GM12873 (cell line): ENCODE measurements at regions not wholly inside any gene's neighbourhood (a gene's known extent, or its start where the extent isn't known, plus 50 kb on each side); places are given as distances from the start of the nearest gene placed in this dataset.

Source experiments
- TF ChIP-seq, protein P1 (sequence below): IDR thresholded peaks from 2 replicates; pipeline ENCODE4 v1.5.1; 2012; ENCODE audit warnings: low read depth, mild to moderate bottlenecking, moderate library complexity, low read length, control low read depth; ENCODE audit not compliant: insufficient read depth; ENCODE audit errors: missing control alignments

DNA sequence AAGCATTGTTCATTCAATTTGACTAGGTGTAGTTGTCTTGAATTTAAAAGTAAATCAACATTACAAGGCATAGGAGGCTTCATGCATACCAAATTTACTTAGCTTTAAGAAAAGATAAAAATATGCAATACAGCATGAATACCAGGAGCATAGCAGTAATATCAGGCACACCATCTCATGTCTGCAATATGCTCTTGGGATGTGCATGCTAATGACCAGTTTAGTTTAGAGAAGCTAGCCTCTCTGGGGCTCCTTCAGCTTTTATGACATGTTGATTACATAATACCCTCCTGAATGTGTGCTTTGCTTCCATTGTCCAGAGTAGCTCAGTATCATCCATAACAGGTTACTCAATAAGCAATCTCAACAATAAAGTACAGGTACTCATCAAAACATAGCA lies 497.2 kb downstream of the FLRT2 start:
- TF ChIP-seq, protein P1, sequence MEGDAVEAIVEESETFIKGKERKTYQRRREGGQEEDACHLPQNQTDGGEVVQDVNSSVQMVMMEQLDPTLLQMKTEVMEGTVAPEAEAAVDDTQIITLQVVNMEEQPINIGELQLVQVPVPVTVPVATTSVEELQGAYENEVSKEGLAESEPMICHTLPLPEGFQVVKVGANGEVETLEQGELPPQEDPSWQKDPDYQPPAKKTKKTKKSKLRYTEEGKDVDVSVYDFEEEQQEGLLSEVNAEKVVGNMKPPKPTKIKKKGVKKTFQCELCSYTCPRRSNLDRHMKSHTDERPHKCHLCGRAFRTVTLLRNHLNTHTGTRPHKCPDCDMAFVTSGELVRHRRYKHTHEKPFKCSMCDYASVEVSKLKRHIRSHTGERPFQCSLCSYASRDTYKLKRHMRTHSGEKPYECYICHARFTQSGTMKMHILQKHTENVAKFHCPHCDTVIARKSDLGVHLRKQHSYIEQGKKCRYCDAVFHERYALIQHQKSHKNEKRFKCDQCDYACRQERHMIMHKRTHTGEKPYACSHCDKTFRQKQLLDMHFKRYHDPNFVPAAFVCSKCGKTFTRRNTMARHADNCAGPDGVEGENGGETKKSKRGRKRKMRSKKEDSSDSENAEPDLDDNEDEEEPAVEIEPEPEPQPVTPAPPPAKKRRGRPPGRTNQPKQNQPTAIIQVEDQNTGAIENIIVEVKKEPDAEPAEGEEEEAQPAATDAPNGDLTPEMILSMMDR, result no peak

DNA sequence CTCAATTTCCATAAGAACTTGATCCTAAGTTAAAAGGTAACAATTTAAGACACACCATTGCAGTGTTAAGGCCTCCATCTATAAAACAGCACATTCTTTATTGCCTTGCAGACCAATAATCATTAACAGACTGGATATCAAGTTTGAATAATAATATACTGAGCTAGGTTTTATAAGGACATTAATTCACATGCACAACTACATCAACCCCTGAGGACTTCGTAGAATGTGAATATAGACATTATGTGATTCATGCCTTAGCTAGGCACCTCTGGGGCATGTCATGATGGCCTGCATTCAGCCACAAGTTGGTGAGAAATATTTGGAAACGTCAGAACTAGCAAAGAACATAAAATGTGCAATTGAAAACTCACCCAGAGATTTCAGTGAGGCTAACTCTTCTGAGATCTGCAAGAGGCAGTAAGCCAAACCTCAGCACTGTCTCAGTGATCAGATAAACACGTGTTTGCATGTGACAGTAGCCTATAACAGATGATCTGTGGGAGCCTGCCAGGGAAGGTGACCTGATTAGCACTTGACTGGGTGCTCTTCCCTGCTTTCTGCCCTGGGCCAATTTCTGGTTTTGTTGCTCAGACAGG lies 492.2 kb downstream of the FLRT2 start:
- TF ChIP-seq, protein P1, result no peak

DNA sequence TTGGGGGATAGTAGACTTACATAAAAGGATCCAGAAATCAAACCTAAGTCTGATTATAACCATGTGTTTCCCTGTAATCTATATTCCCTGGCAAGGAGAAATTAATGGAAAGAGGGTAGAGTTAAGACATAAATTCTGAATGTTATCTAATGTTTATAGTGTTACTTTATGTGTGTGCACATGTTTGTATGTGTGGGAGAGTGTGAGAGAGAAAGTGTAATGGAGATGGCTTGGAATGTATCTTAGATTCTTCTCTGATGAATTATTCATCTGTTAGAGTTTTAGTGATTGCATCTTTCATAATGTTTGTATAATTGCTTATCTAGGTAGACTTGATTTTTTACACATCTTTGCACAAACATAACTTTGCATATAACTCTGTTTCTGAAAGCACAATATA lies 490.9 kb downstream of the FLRT2 start:
- TF ChIP-seq, protein P1, result no peak

DNA sequence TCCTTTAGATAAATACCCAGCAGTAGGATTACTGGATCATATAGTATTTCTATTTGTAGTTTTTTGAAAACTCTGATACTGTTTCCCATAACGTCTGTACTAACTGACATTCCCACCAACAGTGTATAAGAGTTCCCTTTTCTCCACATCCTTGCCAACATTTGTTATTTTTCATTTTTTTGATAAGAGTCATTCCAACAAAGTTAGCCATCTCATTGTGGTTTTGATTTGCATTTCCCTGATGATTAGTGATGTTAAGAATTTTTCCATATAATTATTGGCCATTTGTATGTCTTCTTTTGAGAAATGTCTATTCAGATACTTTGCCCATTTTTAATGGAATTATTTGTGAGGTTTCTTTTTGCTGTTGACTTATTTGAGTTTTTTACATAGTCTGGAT lies 486.0 kb downstream of the FLRT2 start:
- TF ChIP-seq, protein P1, result no peak

DNA sequence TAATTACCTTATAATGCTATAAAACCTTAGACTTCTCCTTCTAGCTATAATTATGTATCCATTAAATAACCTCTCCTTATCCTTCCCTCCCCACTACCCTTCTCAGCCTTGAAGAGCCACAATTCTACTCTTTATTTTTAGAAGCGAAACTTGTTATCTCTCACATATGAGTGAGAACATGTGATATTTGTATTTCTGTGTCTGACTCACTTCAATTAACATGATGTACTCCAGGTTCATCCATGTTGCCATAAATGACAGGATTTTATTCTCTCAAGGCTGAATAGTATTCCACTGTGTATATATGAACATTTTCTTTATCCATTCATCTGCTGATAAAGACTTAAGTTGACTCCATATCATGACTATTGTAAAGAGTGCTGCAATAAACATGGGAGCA lies 485.6 kb downstream of the FLRT2 start:
- TF ChIP-seq, protein P1, result no peak

DNA sequence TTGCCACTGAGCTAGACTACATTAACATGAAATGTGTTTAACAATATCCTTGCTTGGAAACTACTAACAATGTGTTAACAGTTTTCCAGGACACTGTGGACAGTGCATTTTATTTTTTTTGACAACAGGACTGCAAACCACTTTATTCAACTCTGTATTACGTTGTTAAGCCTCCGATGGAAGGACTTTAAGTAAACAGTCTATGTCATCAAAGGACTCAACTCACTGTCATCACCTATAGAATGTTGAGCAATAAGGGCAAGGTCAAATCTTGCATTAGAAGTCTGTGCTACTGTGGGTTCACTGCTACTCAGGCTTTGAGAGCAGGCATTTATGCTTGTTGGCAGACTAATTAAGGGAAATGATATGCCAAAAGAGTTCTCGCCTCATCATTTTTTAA lies 483.7 kb downstream of the FLRT2 start:
- TF ChIP-seq, protein P1, result no peak

DNA sequence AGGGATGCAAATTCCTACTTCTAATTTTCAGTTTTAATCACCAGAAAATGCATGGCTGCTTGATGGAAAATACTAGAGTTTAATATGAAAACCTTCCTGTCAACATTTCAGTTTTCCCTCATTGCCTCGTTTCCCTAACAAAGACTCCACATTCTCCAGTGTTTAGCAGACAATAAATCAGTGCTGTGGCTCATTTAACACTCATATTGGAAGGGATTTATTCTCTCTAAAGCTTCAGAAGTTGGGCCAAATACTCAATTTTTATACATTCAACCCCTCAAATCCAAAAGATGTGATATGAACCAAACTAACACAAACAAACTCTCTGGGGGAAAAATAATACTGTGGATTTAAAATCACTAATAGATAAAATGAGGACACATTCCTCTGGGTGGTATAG lies 482.5 kb downstream of the FLRT2 start:
- TF ChIP-seq, protein P1, result no peak

DNA sequence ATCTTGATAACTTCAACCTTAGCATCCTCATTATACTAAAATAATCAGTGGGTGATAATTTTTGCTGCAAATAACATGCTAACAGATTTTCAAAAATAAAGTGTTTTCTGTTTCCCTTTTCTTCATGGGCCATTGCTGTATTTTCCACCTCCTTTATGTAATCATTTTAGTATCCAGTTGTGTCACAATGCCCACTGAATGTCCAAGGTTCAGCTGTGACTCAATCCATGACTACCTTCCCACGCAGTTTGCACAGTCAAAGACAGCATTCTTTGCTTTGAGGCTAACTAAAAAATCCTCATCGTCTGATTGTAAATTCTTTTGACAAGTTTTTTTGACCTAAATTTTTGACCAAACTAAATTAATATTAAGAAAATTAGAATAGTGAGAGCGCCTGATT lies 474.1 kb downstream of the FLRT2 start:
- TF ChIP-seq, protein P1, result no peak
